Ectodermal cell (in vitro differentiated cells): ENCODE measurements at regions not wholly inside any gene's neighbourhood (a gene's known extent, or its start where the extent isn't known, plus 50 kb on each side); places are given as distances from the start of the nearest gene placed in this dataset.

ENCODE experiments used
- H3K27ac ChIP-seq: 2 replicates; pipeline ENCODE4 v1.7.0; 2013; ENCODE audit warnings: mild to moderate bottlenecking, low read depth, low read length; ENCODE audit not compliant: insufficient read depth, poor library complexity, severe bottlenecking
- H3K27me3 ChIP-seq: 2 replicates; pipeline ENCODE4 v1.7.0; 2013; ENCODE audit warnings: mild to moderate bottlenecking, low read length; ENCODE audit not compliant: insufficient read depth, control insufficient read depth, poor library complexity, severe bottlenecking
- H3K36me3 ChIP-seq: one replicate; pipeline ENCODE4 v1.7.0; 2013; ENCODE audit warnings: low read length; ENCODE audit not compliant: control insufficient read depth, insufficient read depth
- H3K4me1 ChIP-seq: one replicate; pipeline ENCODE4 v1.7.0; 2013; ENCODE audit warnings: low read length; ENCODE audit not compliant: control insufficient read depth, insufficient read depth
- H3K4me3 ChIP-seq: 2 replicates; pipeline ENCODE4 v1.7.0; 2013; ENCODE audit warnings: low read depth, low read length, control low read depth; ENCODE audit not compliant: insufficient read depth
- H3K9me3 ChIP-seq: 2 replicates; pipeline ENCODE4 v1.7.0; 2013; ENCODE audit warnings: mild to moderate bottlenecking, low read length, moderate library complexity; ENCODE audit not compliant: control insufficient read depth
- WGBS, 2 experiments: methylation state at CpG; one replicate each; pipeline ENCODE4 v1.1.7; 2013; ENCODE audit warnings: missing lambda C conversion rate in 2 of 2; 5-methylcytosine and 5-hydroxymethylcytosine counted together

DNA sequence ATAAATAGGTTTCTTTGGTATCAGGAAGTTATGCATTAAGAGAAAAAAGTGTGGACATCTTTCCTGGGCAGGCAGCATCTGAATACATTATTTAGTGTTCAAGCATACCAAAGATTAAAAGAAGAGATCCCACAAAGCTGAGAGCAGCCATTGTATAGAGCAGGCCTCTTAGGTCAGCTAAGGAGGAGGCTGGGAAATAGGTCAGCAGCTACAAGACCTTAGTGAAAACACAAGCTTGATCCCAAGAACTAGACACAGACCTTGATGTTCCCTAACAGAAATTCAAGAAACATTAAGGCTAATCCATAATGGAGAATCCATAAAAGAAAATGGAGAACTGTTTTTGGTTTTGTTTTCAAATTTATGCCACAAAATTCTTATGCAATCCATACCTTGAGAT, 135.3 kb upstream of the DPT start:
- H3K4me3 ChIP-seq = no peak overlapping the region
- H3K27me3 ChIP-seq = no peaks in the 10 kb centered on the region
- no peaks in the 10 kb centered on the region for H3K36me3 ChIP-seq
- no peaks in the 10 kb centered on the region for H3K4me1 ChIP-seq
- no peak overlapping the region for H3K27ac ChIP-seq
- no peaks in the 10 kb centered on the region for H3K9me3 ChIP-seq

DNA sequence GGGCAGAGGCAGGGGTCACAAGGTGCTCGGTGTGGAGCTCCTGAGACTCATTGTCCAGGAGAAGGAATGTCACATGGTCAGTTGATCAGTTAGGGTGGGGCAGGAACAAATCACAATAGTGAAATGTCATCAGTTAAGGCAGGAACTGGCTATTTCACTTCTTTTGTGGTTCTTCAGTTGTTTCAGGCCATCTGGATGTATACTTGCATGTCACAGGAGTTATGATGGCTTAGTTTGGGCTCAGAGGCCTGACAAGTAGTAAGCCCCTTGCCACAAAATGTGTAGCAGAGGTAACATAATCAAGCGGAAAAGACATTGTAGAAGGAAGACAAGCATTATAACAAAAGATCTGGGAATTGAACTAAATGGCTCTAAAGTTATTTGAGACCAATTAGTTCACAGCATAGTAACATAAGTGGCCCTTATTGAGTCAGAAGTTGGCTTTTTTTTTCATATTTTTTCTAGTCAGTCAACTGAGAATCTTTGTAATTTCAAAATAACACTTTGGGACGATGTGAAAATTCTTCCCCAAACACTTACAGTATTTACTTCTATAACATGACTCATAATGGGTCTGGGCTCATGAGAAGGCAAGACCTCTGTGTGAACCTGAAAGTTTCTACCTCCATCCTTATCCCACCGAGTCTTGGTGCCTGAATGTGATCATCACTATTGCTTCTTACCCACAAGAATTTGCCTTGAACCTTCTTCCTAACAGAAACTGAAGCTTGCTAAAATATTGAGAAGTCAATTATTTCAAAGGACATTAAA, 137.0 kb upstream of the DPT start:
- no peaks in the 10 kb centered on the region for H3K36me3 ChIP-seq
- H3K4me1 ChIP-seq = no peaks in the 10 kb centered on the region
- WGBS, 2 experiments = 87 to 95% methylated on average over 4 of the region's 4 CpGs
- H3K4me3 ChIP-seq = no peak overlapping the region
- H3K27ac ChIP-seq = no peak overlapping the region
- H3K27me3 ChIP-seq = no peaks in the 10 kb centered on the region
- H3K9me3 ChIP-seq = no peaks in the 10 kb centered on the region

DNA sequence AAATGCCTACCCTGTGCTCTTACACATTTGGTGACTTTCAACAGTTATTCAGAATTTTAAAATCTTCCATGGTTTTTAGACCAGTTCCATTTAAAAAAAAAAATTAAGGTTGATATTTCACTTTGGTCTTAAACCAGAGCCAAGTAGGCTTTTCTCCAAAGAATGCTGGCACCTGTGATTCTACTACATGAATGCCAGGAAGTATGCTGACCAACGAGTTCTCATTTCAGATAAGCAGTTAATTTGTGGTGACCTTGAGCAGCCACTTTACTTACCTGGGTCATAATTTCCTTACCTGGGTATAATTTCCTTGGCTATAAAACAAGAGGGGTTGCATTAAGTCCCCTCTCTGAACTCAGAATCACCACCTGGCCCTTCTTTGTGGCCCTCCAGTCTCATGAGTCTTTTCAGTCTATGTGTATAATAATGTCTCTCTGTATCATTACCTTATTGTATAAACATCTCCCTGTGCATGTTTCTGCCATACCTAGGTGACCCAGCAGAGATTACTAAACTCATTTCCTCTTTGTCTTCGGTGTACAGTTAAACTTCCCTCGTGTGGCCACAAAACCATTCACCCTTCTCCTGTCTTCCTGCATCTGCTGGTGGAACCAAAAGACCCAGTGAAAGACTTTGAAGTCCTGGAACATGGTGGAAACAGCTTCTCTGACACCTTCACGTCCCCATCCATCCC, 139.1 kb upstream of the DPT start:
- no peaks in the 10 kb centered on the region for H3K9me3 ChIP-seq
- H3K4me3 ChIP-seq = no peak overlapping the region
- H3K27ac ChIP-seq = no peak overlapping the region
- WGBS, 2 experiments = 92 to 95% methylated on average over 4 of the region's 4 CpGs
- H3K4me1 ChIP-seq = no peaks in the 10 kb centered on the region
- no peaks in the 10 kb centered on the region for H3K36me3 ChIP-seq
- H3K27me3 ChIP-seq = no peaks in the 10 kb centered on the region

DNA sequence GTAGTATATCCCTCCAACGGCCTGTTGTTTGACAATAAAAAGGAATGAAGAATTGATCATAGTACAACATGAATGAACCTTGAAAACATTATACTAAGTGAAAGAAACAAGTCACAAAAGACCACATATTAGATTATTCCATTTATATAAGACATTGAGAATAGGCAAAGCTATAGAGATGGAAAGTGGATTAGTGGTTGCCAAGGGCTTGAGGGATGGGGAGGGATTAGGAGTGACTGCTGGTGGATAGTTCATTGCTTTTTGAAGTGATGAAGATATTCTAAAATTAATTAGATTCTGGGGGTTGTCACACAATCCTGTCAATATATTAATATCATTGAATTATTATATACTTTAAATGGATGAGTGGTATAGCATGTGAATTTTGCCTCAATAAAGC, 142.5 kb upstream of the DPT start:
- WGBS, 2 experiments = no CpG with 5 or more reads among the region's 1 CpG
- Histone ChIP-seq H3K27ac (no peak overlapping the region), H3K27me3 (no peaks in the 10 kb centered on the region), H3K9me3 (no peaks in the 10 kb centered on the region), H3K4me3 (no peak overlapping the region), H3K36me3 (no peaks in the 10 kb centered on the region), H3K4me1 (no peaks in the 10 kb centered on the region)

DNA sequence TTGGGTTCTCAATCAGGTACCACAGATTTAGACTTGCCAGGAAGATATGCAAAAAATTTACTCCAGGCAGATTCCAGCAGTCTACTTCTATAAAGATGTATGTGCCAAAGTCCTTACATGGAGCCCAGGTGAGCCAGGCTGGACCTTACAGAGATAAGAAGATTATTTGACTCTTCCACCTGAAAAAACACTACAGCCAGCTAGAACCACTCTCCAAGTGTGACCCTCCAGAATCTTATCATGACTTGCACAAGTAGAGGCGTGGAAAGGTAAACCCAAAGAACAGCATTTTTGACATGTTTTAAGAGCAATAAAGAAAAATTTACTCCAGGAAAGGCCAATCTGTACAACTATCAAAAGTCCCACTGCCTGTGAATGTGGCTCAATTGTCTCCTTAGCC, 146.8 kb upstream of the DPT start:
- no peaks in the 10 kb centered on the region for H3K36me3 ChIP-seq
- 79 to 92% methylated on average over 1 of the region's 1 CpG for WGBS, 2 experiments

DNA sequence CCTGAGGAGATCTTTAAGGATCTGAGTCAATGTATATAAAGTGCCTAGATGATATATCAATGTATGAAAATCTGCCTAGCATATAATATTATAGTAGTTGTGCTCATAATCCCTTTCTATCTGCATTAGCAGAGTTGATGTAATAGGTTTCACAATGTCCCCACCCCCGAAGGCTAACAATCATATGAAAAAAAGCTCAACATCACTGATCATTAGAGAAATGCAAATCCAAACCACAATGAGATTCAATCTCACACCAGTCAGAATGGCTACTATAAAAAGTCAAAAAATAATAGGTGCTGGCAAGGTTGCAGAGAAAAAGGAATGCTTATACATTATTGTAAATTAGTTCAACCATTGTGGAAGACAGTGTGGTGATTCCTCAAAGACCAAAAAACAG, 147.8 kb upstream of the DPT start:
- Histone ChIP-seq H3K27me3 (no peaks in the 10 kb centered on the region), H3K4me3 (no peak overlapping the region), H3K36me3 (no peaks in the 10 kb centered on the region), H3K9me3 (no peaks in the 10 kb centered on the region), H3K27ac (no peak overlapping the region), H3K4me1 (no peaks in the 10 kb centered on the region)
- WGBS, 2 experiments = 80% methylated on average over 1 of the region's 1 CpG

More for the DNA sequence above, 146.8 kb upstream of the DPT start:
- H3K4me1 ChIP-seq = no peaks in the 10 kb centered on the region
- H3K27me3 ChIP-seq = no peaks in the 10 kb centered on the region
- no peak overlapping the region for H3K27ac ChIP-seq
- H3K4me3 ChIP-seq = no peak overlapping the region
- no peaks in the 10 kb centered on the region for H3K9me3 ChIP-seq

DNA sequence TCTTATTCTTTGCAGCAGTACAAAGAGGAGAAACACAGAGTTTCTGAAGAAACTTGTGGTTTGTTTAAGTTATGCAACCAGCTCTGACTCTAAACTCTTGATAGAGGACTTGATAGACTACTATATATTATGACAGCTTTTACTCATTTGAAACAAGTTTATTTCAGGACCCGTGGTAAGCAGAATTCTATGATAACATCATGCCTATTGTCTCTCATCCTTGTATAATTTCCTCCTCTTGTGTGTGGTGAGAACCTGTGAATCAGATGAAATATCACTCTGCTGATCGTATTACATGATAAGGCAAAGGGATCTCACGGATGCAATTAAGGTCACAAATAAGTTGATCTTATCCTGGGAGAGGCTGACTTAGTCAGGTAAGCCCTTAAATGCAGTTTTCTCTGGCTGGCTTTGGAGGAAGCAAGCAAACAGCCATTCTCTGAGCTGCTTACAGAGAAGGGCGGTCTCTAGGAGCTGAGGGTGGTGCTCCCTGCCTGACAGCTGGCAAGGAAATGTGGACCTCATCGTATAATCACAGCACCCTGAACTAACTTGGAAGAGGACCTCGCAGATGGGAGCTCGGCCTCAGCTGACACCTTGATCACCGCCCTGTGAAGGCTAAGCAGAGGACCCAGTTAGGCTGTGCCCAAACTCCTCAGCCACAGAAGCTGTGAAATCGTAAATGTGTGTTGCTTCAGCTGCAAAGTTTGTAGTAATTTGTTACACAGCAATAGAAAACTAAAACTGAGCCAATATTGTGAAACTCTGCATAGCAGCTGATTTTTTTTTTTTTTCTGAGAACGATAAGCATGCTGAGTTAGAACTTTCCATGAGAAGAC, 151.1 kb upstream of the DPT start:
- Histone ChIP-seq H3K9me3 (no peaks in the 10 kb centered on the region), H3K27ac (no peak overlapping the region), H3K4me3 (no peak overlapping the region), H3K4me1 (no peaks in the 10 kb centered on the region), H3K36me3 (no peaks in the 10 kb centered on the region), H3K27me3 (no peaks in the 10 kb centered on the region)
- 90 to 93% methylated on average over 9 to 10 of the region's 10 CpGs for WGBS, 2 experiments

DNA sequence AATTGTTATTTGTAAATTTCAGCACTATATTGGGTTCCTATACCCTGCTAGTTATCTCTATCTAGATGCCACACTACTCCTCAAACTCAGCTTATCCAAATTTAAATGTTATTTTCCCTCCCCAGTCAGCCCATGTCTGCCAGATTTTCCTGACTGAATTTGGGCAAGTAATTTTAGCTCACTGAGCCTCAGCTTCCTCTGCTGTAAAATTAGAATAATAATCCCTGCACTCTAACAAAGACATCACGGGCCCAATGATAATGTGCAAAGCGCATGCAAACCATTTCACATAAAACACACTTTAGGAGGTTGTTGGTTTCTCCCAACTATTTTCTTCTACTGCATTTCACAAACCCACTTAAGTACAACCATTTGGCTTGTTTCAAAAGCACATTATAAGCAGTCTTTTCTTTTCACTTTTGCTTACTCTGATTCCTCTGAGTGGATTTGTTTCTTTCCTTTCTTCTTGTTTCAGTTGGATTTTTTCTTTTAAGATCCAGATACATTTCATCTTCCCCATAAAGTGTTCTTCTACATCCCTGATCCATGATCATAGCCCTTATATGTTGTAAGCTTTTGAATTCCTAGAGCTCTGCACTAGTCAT, 152.8 kb upstream of the DPT start:
- no peaks in the 10 kb centered on the region for H3K9me3 ChIP-seq
- H3K4me3 ChIP-seq = no peak overlapping the region
- H3K27ac ChIP-seq = no peak overlapping the region
- H3K4me1 ChIP-seq = no peaks in the 10 kb centered on the region
- 89% methylated on average over 2 of the region's 2 CpGs for WGBS, 2 experiments
- no peaks in the 10 kb centered on the region for H3K36me3 ChIP-seq
- H3K27me3 ChIP-seq = no peaks in the 10 kb centered on the region

DNA sequence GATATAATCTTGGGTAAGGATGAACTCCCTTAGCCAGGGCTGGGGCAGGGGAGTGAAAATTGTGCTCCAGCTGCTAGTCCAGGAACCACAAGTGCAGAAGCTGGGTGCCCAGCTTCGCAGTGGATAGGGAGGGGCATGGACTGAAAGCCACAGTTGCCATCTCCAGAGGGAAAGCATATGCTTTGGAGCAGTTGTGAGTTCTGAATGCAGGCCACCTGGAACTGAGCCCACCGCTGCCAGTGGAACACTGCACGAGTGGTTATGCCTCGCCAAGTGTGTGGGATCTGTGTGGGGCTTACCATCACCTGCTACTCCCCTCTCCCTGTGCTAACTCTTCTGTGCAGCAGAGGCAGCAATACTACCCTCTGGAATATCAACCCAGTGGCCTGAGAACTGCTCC, 158.4 kb upstream of the DPT start:
- Histone ChIP-seq H3K36me3 (no peaks in the 10 kb centered on the region), H3K4me3 (no peak overlapping the region), H3K27me3 (no peaks in the 10 kb centered on the region), H3K4me1 (no peaks in the 10 kb centered on the region), H3K9me3 (no peaks in the 10 kb centered on the region), H3K27ac (no peak overlapping the region)
- 88 to 93% methylated on average over 4 of the region's 4 CpGs for WGBS, 2 experiments

DNA sequence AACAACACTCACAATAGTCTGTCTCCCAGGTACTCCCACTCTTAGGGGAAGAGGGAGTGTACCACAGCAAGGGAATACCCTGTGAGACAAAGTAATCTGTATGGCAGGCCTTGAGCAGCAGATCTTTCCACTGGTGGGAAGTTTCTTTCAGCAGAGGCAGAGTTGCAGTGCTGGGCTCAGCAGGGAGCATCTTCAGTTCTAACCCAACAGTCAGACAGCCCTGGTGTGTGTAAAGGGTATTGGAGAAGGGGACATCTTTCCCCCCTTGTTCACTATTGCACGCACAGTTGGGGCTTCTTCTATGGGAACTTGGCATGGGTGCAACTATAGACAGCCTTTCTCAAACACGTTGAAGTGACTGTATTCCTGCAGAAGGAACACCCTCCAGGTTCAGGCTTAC, 159.4 kb upstream of the DPT start:
- no peaks in the 10 kb centered on the region for H3K27me3 ChIP-seq
- WGBS, 2 experiments = 43 to 50% methylated on average over 2 of the region's 2 CpGs
- H3K36me3 ChIP-seq = no peaks in the 10 kb centered on the region
- no peaks in the 10 kb centered on the region for H3K4me1 ChIP-seq
- no peaks in the 10 kb centered on the region for H3K9me3 ChIP-seq
- H3K4me3 ChIP-seq = no peak overlapping the region
- no peak overlapping the region for H3K27ac ChIP-seq
